HCT116 (cell line): ENCODE measurements at regions not wholly inside any gene's neighbourhood (a gene's known extent, or its start where the extent isn't known, plus 50 kb on each side); places are given as distances from the start of the nearest gene placed in this dataset.

Experiments
- ATAC-seq: fragments of 200-7000 bp; cut with Tn5 transposase; 2 replicates; pipeline ENCODE4 v1.9.1; 2020; ENCODE audit warnings: mild to moderate bottlenecking, moderate library complexity
- BruUV-seq: library from RNA; stranded (reverse); fragments of 400-500 nt; replicated peaks from 2 replicates; lab custom pipeline; 2021; lab: Mats Ljungman, UMichigan
- CTCF ChIA-PET: fragments of 300-600 bp; sonication (Branson Sonifier 250); formaldehyde crosslinking; loops from one replicate; lab custom pipeline; 2021; ENCODE audit warnings: antibody characterized with exemption; lab: Charles Lee
- POLR2A ChIA-PET: fragments of 300-600, 350-600 bp; sonication (Branson Sonifier 250); formaldehyde crosslinking; loops from one replicate; lab custom pipeline; 2021; ENCODE audit warnings: antibody characterized with exemption; lab: Charles Lee
- RAD21 ChIA-PET, 2 experiments: fragments of 300-600 bp; sonication (Branson Sonifier 250); formaldehyde crosslinking; loops; one replicate each; lab custom pipeline; 2023; ENCODE audit warnings: low total read pairs in 2 of 2; ENCODE audit not compliant: uncharacterized antibody in 2 of 2, unreplicated experiment in 2 of 2, low non-redundant PET in 1 of 2; lab: Charles Lee
- DNase-seq: peaks from one replicate; pipeline ENCODE4 v3.0.0-alpha.2; 2010; ENCODE audit warnings: low read depth, low spot score
- H2AFZ ChIP-seq: fragments of 200-600 bp; shearing (Covaris generic), sonication (generic); 2 replicates; pipeline ENCODE4 v1.6.1; 2017; ENCODE audit warnings: low read depth, mixed run types, mixed read lengths, antibody characterized with exemption, low read length; ENCODE audit not compliant: poor library complexity, severe bottlenecking
- H3K27ac ChIP-seq: 2 replicates; pipeline ENCODE4 v1.5.1; 2012; ENCODE audit warnings: low read depth, low read length
- H3K27me3 ChIP-seq: fragments of 200-600 bp; sonication (generic); 2 replicates; pipeline ENCODE4 v1.6.1; 2016; ENCODE audit warnings: mixed run types, low read length, mixed read lengths; ENCODE audit not compliant: insufficient read depth
- H3K36me3 ChIP-seq, 2 experiments: fragments of 200-500 bp in 1 of 2; fragments of 200-600 bp in 1 of 2; sonication (Bioruptor generic) in 1 of 2; sonication (generic) in 1 of 2; 2 replicates each; pipeline versions ENCODE4 v1.5.1 to v1.6.1; 2014 to 2016; ENCODE audit warnings: low read length in 2 of 2, inconsistent platforms in 1 of 2, mixed read lengths in 1 of 2, mixed run types in 1 of 2; ENCODE audit not compliant: insufficient read depth in 2 of 2, control insufficient read depth in 1 of 2
- H3K4me1 ChIP-seq, 2 experiments: fragments of 200-600 bp in 1 of 2; sonication (generic) in 1 of 2; 2 replicates each; pipeline versions ENCODE4 v1.5.1 to v1.6.1; 2012 to 2017; ENCODE audit warnings: low read length in 2 of 2, inconsistent platforms in 1 of 2, mild to moderate bottlenecking in 1 of 2, mixed read lengths in 1 of 2, mixed run types in 1 of 2, moderate library complexity in 1 of 2; ENCODE audit not compliant: insufficient read depth in 2 of 2, control insufficient read depth in 1 of 2
- H3K4me2 ChIP-seq: fragments of 200-600 bp; sonication (generic); 2 replicates; pipeline ENCODE4 v1.6.1; 2017; ENCODE audit warnings: mixed run types, low read length, mixed read lengths
- H3K4me3 ChIP-seq, 2 experiments: fragments of 200-600 bp in 1 of 2; sonication (generic) in 1 of 2; replicated peaks in 1 of 2; 2 replicates each; pipeline ENCODE4 v1.5.1; 2011 to 2016; ENCODE audit warnings: low read length in 2 of 2, control low read depth in 1 of 2, low read depth in 1 of 2, mild to moderate bottlenecking in 1 of 2, mixed read lengths in 1 of 2, mixed run types in 1 of 2
- H3K79me2 ChIP-seq: fragments of 200-600 bp; sonication (generic); 2 replicates; pipeline ENCODE4 v1.6.1; 2017; ENCODE audit warnings: mild to moderate bottlenecking, mixed run types, low read length, moderate library complexity, mixed read lengths; ENCODE audit not compliant: insufficient read depth
- H3K9ac ChIP-seq: fragments of 200-600 bp; sonication (generic); 2 replicates; pipeline ENCODE4 v1.6.1; 2016; ENCODE audit warnings: low read length, mixed read lengths
- H3K9me2 ChIP-seq: fragments of 200-600 bp; sonication (generic), shearing (Covaris generic); 2 replicates; pipeline ENCODE4 v1.6.1; 2017; ENCODE audit warnings: mixed run types, mild to moderate bottlenecking, moderate library complexity; ENCODE audit not compliant: insufficient read depth
- H3K9me3 ChIP-seq, 2 experiments: fragments of 200-500 bp in 1 of 2; fragments of 200-600 bp in 1 of 2; sonication (Bioruptor generic) in 1 of 2; sonication (generic) in 1 of 2; 2 replicates each; pipeline ENCODE4 v1.6.1; 2014 to 2017; ENCODE audit warnings: low read length in 2 of 2, mixed read lengths in 2 of 2, inconsistent platforms in 1 of 2, low read depth in 1 of 2, mild to moderate bottlenecking in 1 of 2, mixed run types in 1 of 2, moderate library complexity in 1 of 2; ENCODE audit not compliant: control insufficient read depth in 1 of 2, insufficient read depth in 1 of 2
- H4K20me1 ChIP-seq: fragments of 200-600 bp; sonication (generic), shearing (Covaris generic); 2 replicates; pipeline ENCODE4 v1.6.1; 2017; ENCODE audit warnings: mixed run types, mild to moderate bottlenecking, moderate library complexity; ENCODE audit not compliant: insufficient read depth
- ATF3 ChIP-seq: IDR thresholded peaks from 2 replicates; pipeline ENCODE4 v1.6.1; 2012
- CBX3 ChIP-seq: IDR thresholded peaks from 2 replicates; pipeline ENCODE4 v1.6.1; 2012; ENCODE audit warnings: low read depth
- CEBPB ChIP-seq: IDR thresholded peaks from 2 replicates; pipeline ENCODE4 v1.6.1; 2012; ENCODE audit warnings: low read depth
- EGR1 ChIP-seq: IDR thresholded peaks from 2 replicates; pipeline ENCODE4 v1.6.1; 2012; ENCODE audit warnings: low read depth
- ELF1 ChIP-seq: IDR thresholded peaks from 2 replicates; pipeline ENCODE4 v1.6.1; 2012; ENCODE audit warnings: low read depth, borderline replicate concordance
- EZH2 ChIP-seq: fragments of 200-600 bp; sonication (generic); IDR thresholded peaks from 2 replicates; pipeline ENCODE4 v1.6.1; 2017; ENCODE audit warnings: antibody characterized with exemption, mixed run types
- EZH2phosphoT487 ChIP-seq: fragments of 200-600 bp; IDR thresholded peaks from 2 replicates; pipeline ENCODE4 v1.6.1; 2018; ENCODE audit warnings: antibody characterized with exemption, borderline replicate concordance
- JUND ChIP-seq: IDR thresholded peaks from 2 replicates; pipeline ENCODE4 v1.6.1; 2012
- POLR2A ChIP-seq: IDR thresholded peaks from 2 replicates; pipeline ENCODE4 v1.7.0; 2011; ENCODE audit warnings: borderline replicate concordance; ENCODE audit not compliant: insufficient read depth, insufficient read length; ENCODE audit errors: extremely low read depth
- RAD21 ChIP-seq: IDR thresholded peaks from 2 replicates; pipeline ENCODE4 v1.6.1; 2012; ENCODE audit warnings: low read depth, mild to moderate bottlenecking
- REST ChIP-seq: IDR thresholded peaks from 2 replicates; pipeline ENCODE4 v1.6.1; 2012; ENCODE audit warnings: low read depth
- SP1 ChIP-seq: IDR thresholded peaks from 2 replicates; pipeline ENCODE4 v1.6.1; 2012; ENCODE audit warnings: low read depth
- SRF ChIP-seq: IDR thresholded peaks from 2 replicates; pipeline ENCODE4 v1.6.1; 2012; ENCODE audit warnings: low read depth
- YY1 ChIP-seq: IDR thresholded peaks from 2 replicates; pipeline ENCODE4 v1.6.1; 2011; ENCODE audit warnings: low read length, low read depth, moderate library complexity, mild to moderate bottlenecking; ENCODE audit not compliant: insufficient replicate concordance; ENCODE audit errors: extremely low read depth
- ZBTB33 ChIP-seq: IDR thresholded peaks from 2 replicates; pipeline ENCODE4 v1.6.1; 2011; ENCODE audit warnings: mild to moderate bottlenecking, low read length, moderate library complexity; ENCODE audit not compliant: insufficient replicate concordance; ENCODE audit errors: extremely low read depth
- intact Hi-C: fragments of 100-400 bp; cut with micrococcal nuclease; formaldehyde crosslinking; loops from 2 replicates; pipeline ENCODE4 v1.10.0; 2022

- ATAC-seq (no peak), DNase-seq (no peak)
- no peak overlapping the region for H2AFZ ChIP-seq
- BruUV-seq, result no TSS peak
- H3K4me2 ChIP-seq, result no peak overlapping the region
- H3K9me2 ChIP-seq, result no peaks in the 10 kb centered on the region
- no peaks in the 10 kb centered on the region for H3K79me2 ChIP-seq
- no peaks in the 10 kb centered on the region for H3K4me1 ChIP-seq
- TF ChIP-seq SRF, result no peak
- TF ChIP-seq ELF1, result no peak
- no peak for TF ChIP-seq JUND
- TF ChIP-seq EZH2, result no peak
- no peak for TF ChIP-seq RAD21
- TF ChIP-seq REST, result no peak
- no peak for TF ChIP-seq EGR1
- TF ChIP-seq ZBTB33, result no peak
- no peak for TF ChIP-seq CBX3
- TF ChIP-seq ATF3, result no peak
- TF ChIP-seq EZH2phosphoT487, result no peak
- TF ChIP-seq SP1, result no peak
- TF ChIP-seq CEBPB, result no peak
- no peak for TF ChIP-seq YY1
- no peak for TF ChIP-seq POLR2A
- peaks cover 11 to 15% of the 10 kb centered on the region in 2 experiments; a peak in 3 of 4 replicates for H3K9me3 ChIP-seq
- H3K4me3 ChIP-seq, result no peak overlapping the region
- H3K9ac ChIP-seq, result no peak overlapping the region
- RAD21 ChIA-PET, result no interaction called here
- POLR2A ChIA-PET, result no interaction called here
- H3K36me3 ChIP-seq, result no peaks in the 10 kb centered on the region
- H3K27ac ChIP-seq, result no peak overlapping the region
- H3K27me3 ChIP-seq, result no peaks in the 10 kb centered on the region
- CTCF ChIA-PET, result interaction anchor here (1.6 kb wide), 1 partner anchor 15 kb away, joined by 5 read pairs; no protein-coding TSS in a partner anchor
- intact Hi-C loops, result no loop called here
- H4K20me1 ChIP-seq, result no peaks in the 10 kb centered on the region
These were observed 57.2 kb upstream of the ENPP7 start for GRCh38 chr17:79673517-79673916.
